Muscle layer of colon (tissue), 2 donors: ENCODE measurements at regions not wholly inside any gene's neighbourhood (a gene's known extent, or its start where the extent isn't known, plus 50 kb on each side); places are given as distances from the start of the nearest gene placed in this dataset.
"Not testable (repeated sequence)": the region's sequence is repeated elsewhere in the genome, so short reads cannot be mapped to it uniquely, and the experiment has no call there.

ENCODE experiments used
- H3K27ac ChIP-seq: one replicate; pipeline ENCODE4 v1.7.0; 2013; ENCODE audit warnings: low read depth, mild to moderate bottlenecking, low read length, moderate library complexity
- H3K27me3 ChIP-seq, 2 donors: one replicate each; pipeline ENCODE4 v1.7.0; 2013; ENCODE audit warnings: low read length in 2 of 2, mild to moderate bottlenecking in 2 of 2; ENCODE audit not compliant: insufficient read depth in 2 of 2, control insufficient read depth in 1 of 2
- H3K36me3 ChIP-seq: one replicate; pipeline ENCODE4 v1.7.0; 2013; ENCODE audit warnings: mild to moderate bottlenecking, low read length; ENCODE audit not compliant: insufficient read depth
- H3K4me1 ChIP-seq: one replicate; pipeline ENCODE4 v1.7.0; 2013; ENCODE audit warnings: mild to moderate bottlenecking, low read length; ENCODE audit not compliant: insufficient read depth
- H3K4me3 ChIP-seq, 2 donors: one replicate each; pipeline ENCODE4 v1.7.0; 2013; ENCODE audit warnings: low read length in 2 of 2, low read depth in 1 of 2, mild to moderate bottlenecking in 1 of 2, moderate library complexity in 1 of 2
- H3K9ac ChIP-seq: one replicate; pipeline ENCODE4 v1.7.0; 2013; ENCODE audit warnings: low read length
- H3K9me3 ChIP-seq: one replicate; pipeline ENCODE4 v1.7.0; 2013; ENCODE audit warnings: mild to moderate bottlenecking, low read length
- donor health status: abdominal sarcoma.
- donor health status: Adenocarcinoma of cecum.

- Histone ChIP-seq H3K4me1 (no peaks in the 10 kb centered on the region), H3K9ac (no peak overlapping the region), H3K27ac (no peak overlapping the region), H3K27me3 (no peaks in the 10 kb centered on the region), H3K4me3 (no peak overlapping the region), H3K36me3 (no peaks in the 10 kb centered on the region), H3K9me3 (peaks cover 5% of the 10 kb centered on the region)
These were observed 209.2 kb upstream of the TBX18 start for GRCh38 chr6:84973606-84974005.

- H3K4me3 ChIP-seq: no peak overlapping the region
- no peaks in the 10 kb centered on the region for H3K36me3 ChIP-seq
- H3K27ac ChIP-seq: no peak overlapping the region
- no peak overlapping the region for H3K9ac ChIP-seq
- H3K9me3 ChIP-seq: peaks cover 13% of the 10 kb centered on the region
- no peaks in the 10 kb centered on the region for H3K27me3 ChIP-seq
- no peaks in the 10 kb centered on the region for H3K4me1 ChIP-seq
These were observed 203.6 kb upstream of the TBX18 start for GRCh38 chr6:84967965-84968364.

GRCh38 chr6:84967389-84967788 lies 203.0 kb upstream of the TBX18 start:
- Histone ChIP-seq H3K9me3 (peaks cover 13% of the 10 kb centered on the region), H3K27me3 (no peaks in the 10 kb centered on the region), H3K36me3 (no peaks in the 10 kb centered on the region), H3K27ac (no peak overlapping the region), H3K4me3 (no peak overlapping the region), H3K4me1 (no peaks in the 10 kb centered on the region), H3K9ac (no peak overlapping the region)

- Histone ChIP-seq H3K27ac (no peak overlapping the region), H3K9ac (no peak overlapping the region), H3K9me3 (no peaks in the 10 kb centered on the region), H3K4me1 (no peaks in the 10 kb centered on the region), H3K36me3 (no peaks in the 10 kb centered on the region), H3K4me3 (no peak overlapping the region), H3K27me3 (no peaks in the 10 kb centered on the region)
These were observed 188.8 kb upstream of the TBX18 start for GRCh38 chr6:84953111-84953755.

- H3K4me1 ChIP-seq, H3K9me3 ChIP-seq, H3K27me3 ChIP-seq: not testable (repeated sequence)
These were observed 180.5 kb upstream of the TBX18 start for GRCh38 chr6:84944926-84945325.

GRCh38 chr6:84943905-84944304 lies 179.5 kb upstream of the TBX18 start:
- Histone ChIP-seq H3K9me3 (no peaks in the 10 kb centered on the region), H3K27ac (no peak overlapping the region), H3K4me1 (no peaks in the 10 kb centered on the region)

More at GRCh38 chr6:84944926-84945325, 180.5 kb upstream of the TBX18 start:
- H3K9ac ChIP-seq, H3K36me3 ChIP-seq, H3K4me3 ChIP-seq, H3K27ac ChIP-seq: not testable (repeated sequence)

GRCh38 chr6:84941609-84942008 lies 177.2 kb upstream of the TBX18 start:
- not testable (repeated sequence) for H3K27ac ChIP-seq, H3K9me3 ChIP-seq, H3K4me1 ChIP-seq, H3K27me3 ChIP-seq, H3K9ac ChIP-seq, H3K36me3 ChIP-seq, H3K4me3 ChIP-seq

More at GRCh38 chr6:84943905-84944304, 179.5 kb upstream of the TBX18 start:
- no peaks in the 10 kb centered on the region for H3K36me3 ChIP-seq
- H3K27me3 ChIP-seq: no peaks in the 10 kb centered on the region
- H3K4me3 ChIP-seq: no peak overlapping the region
- no peak overlapping the region for H3K9ac ChIP-seq

GRCh38 chr6:84929212-84929611 lies 164.8 kb upstream of the TBX18 start:
- H3K4me3 ChIP-seq: no peak overlapping the region
- H3K9ac ChIP-seq: no peak overlapping the region
- H3K27ac ChIP-seq: no peak overlapping the region
- no peaks in the 10 kb centered on the region for H3K9me3 ChIP-seq
- no peaks in the 10 kb centered on the region for H3K4me1 ChIP-seq
- H3K36me3 ChIP-seq: no peaks in the 10 kb centered on the region
- H3K27me3 ChIP-seq: no peaks in the 10 kb centered on the region

- H3K4me3 ChIP-seq: no peak overlapping the region
- no peaks in the 10 kb centered on the region for H3K4me1 ChIP-seq
- no peaks in the 10 kb centered on the region for H3K9me3 ChIP-seq
- no peaks in the 10 kb centered on the region for H3K36me3 ChIP-seq
- no peaks in the 10 kb centered on the region for H3K27me3 ChIP-seq
- no peak overlapping the region for H3K27ac ChIP-seq
- H3K9ac ChIP-seq: no peak overlapping the region
These were observed 163.2 kb upstream of the TBX18 start for GRCh38 chr6:84927551-84927950.

GRCh38 chr6:84926189-84927155 lies 162.1 kb upstream of the TBX18 start:
- no peak overlapping the region for H3K4me3 ChIP-seq
- no peaks in the 10 kb centered on the region for H3K9me3 ChIP-seq
- no peak overlapping the region for H3K9ac ChIP-seq
- no peaks in the 10 kb centered on the region for H3K27me3 ChIP-seq
- no peaks in the 10 kb centered on the region for H3K4me1 ChIP-seq
- H3K27ac ChIP-seq: no peak overlapping the region
- H3K36me3 ChIP-seq: no peaks in the 10 kb centered on the region

GRCh38 chr6:84921891-84922290 lies 157.5 kb upstream of the TBX18 start:
- Histone ChIP-seq H3K4me1 (no peaks in the 10 kb centered on the region), H3K9me3 (no peaks in the 10 kb centered on the region), H3K9ac (no peak overlapping the region), H3K36me3 (no peaks in the 10 kb centered on the region), H3K27me3 (no peaks in the 10 kb centered on the region), H3K4me3 (no peak overlapping the region), H3K27ac (no peak overlapping the region)
